ENCODE measurements at regions not wholly inside any gene's neighbourhood (a gene's known extent, or its start where the extent isn't known, plus 50 kb on each side); places are given as distances from the start of the nearest gene placed in this dataset.

GRCh38 chr6:137723273-137724017 lies 143.6 kb upstream of the TNFAIP3 start:
- TF ChIP-seq, protein P1, sequence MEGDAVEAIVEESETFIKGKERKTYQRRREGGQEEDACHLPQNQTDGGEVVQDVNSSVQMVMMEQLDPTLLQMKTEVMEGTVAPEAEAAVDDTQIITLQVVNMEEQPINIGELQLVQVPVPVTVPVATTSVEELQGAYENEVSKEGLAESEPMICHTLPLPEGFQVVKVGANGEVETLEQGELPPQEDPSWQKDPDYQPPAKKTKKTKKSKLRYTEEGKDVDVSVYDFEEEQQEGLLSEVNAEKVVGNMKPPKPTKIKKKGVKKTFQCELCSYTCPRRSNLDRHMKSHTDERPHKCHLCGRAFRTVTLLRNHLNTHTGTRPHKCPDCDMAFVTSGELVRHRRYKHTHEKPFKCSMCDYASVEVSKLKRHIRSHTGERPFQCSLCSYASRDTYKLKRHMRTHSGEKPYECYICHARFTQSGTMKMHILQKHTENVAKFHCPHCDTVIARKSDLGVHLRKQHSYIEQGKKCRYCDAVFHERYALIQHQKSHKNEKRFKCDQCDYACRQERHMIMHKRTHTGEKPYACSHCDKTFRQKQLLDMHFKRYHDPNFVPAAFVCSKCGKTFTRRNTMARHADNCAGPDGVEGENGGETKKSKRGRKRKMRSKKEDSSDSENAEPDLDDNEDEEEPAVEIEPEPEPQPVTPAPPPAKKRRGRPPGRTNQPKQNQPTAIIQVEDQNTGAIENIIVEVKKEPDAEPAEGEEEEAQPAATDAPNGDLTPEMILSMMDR (IDR thresholded peaks at IDR 0.05), result no peak
- TF ChIP-seq POLR2A (IDR thresholded peaks at IDR 0.05) (no peak), POLR2AphosphoS5 (IDR thresholded peaks at IDR 0.05) (no peak)
